HEK293 (cell line): ENCODE measurements at regions not wholly inside any gene's neighbourhood (a gene's known extent, or its start where the extent isn't known, plus 50 kb on each side); places are given as distances from the start of the nearest gene placed in this dataset.

Experiments used
- CTCF ChIP-seq: fragments of 450-650 bp; formaldehyde crosslinking; IDR thresholded peaks from 2 replicates; pipeline ENCODE4 v1.5.1; 2016; ENCODE audit warnings: missing biosample characterization, missing genetic modification characterization
- ELK4 ChIP-seq: IDR thresholded peaks from 2 replicates; pipeline ENCODE4 v1.6.1; 2011; ENCODE audit warnings: mild to moderate bottlenecking, low read depth, low read length, borderline replicate concordance
- HOXD13 ChIP-seq: sonication (generic); formaldehyde crosslinking; IDR thresholded peaks from 2 replicates; pipeline ENCODE4 v1.8.0; 2022; ENCODE audit warnings: missing genetic modification reagents, borderline replicate concordance
- MZF1 ChIP-seq: fragments of 450-650 bp; formaldehyde crosslinking; IDR thresholded peaks from 2 replicates; pipeline ENCODE4 v1.5.1; 2017; ENCODE audit warnings: missing biosample characterization, missing genetic modification characterization, borderline replicate concordance
- PRDM1 ChIP-seq: fragments of 450-650 bp; formaldehyde crosslinking; IDR thresholded peaks from 2 replicates; pipeline ENCODE4; 2016; ENCODE audit warnings: missing biosample characterization, missing genetic modification characterization
- SP2 ChIP-seq: fragments of 450-650 bp; formaldehyde crosslinking; IDR thresholded peaks from 2 replicates; pipeline ENCODE4 v1.5.1; 2016; ENCODE audit warnings: missing biosample characterization, missing genetic modification characterization
- ZNF324 ChIP-seq: fragments of 450-650 bp; formaldehyde crosslinking; IDR thresholded peaks from 2 replicates; pipeline ENCODE4 v1.5.1; 2016; ENCODE audit warnings: missing biosample characterization, missing genetic modification characterization
- ZNF416 ChIP-seq: fragments of 450-650 bp; formaldehyde crosslinking; IDR thresholded peaks from 2 replicates; pipeline ENCODE4 v1.5.1; 2016; ENCODE audit warnings: missing biosample characterization, missing genetic modification characterization
- ZNF561 ChIP-seq: fragments of 450-650 bp; IDR thresholded peaks from 2 replicates; pipeline ENCODE4 v1.5.1; 2018; ENCODE audit warnings: missing biosample characterization, missing genetic modification characterization, borderline replicate concordance
- ZNF658 ChIP-seq: fragments of 450-650 bp; formaldehyde crosslinking; IDR thresholded peaks from 2 replicates; pipeline ENCODE4; 2016; ENCODE audit warnings: missing biosample characterization, missing genetic modification characterization
- ZNF677 ChIP-seq: fragments of 450-650 bp; IDR thresholded peaks from 2 replicates; pipeline ENCODE4 v1.5.0; 2018; ENCODE audit warnings: missing biosample characterization, mild to moderate bottlenecking, missing genetic modification characterization, moderate library complexity
- ZNF704 ChIP-seq: fragments of 450-650 bp; formaldehyde crosslinking; IDR thresholded peaks from 2 replicates; pipeline ENCODE4 v1.5.1; 2016; ENCODE audit warnings: missing biosample characterization, missing genetic modification characterization
- TF ChIP-seq, protein P1 (sequence below): fragments of 450-650 bp; formaldehyde crosslinking; IDR thresholded peaks from 2 replicates; pipeline ENCODE4 v1.5.1; 2016; ENCODE audit warnings: missing biosample characterization, missing genetic modification characterization, low read depth

DNA sequence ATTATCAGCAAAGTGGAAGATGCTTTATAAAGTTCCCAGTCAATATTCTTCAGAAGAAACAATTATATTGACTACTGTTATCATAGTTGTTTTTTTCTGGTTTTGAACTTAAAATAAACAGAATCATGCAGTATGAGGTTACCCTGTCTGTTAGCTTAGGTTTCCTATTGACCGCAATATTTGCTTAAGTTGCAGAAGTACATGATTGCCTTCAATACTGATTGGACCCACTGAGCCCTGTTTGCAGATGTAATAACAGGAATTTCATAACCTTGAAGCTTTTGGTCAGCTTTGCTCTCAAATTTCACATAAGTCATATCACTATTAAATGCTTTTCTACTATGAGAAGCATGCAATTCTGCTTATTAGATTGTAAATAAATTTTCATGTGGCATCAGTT is 229.1 kb upstream of the FSTL5 start:
- no peak for TF ChIP-seq HOXD13 (CRISPR knock-in tag)
- no peak for TF ChIP-seq ZNF324 (tag by site-specific recombination)
- TF ChIP-seq CTCF: no peak
- TF ChIP-seq ELK4: no peak
- TF ChIP-seq SP2 (tag by site-specific recombination): no peak
- TF ChIP-seq ZNF677 (tag by site-specific recombination): no peak
- TF ChIP-seq, protein P1, sequence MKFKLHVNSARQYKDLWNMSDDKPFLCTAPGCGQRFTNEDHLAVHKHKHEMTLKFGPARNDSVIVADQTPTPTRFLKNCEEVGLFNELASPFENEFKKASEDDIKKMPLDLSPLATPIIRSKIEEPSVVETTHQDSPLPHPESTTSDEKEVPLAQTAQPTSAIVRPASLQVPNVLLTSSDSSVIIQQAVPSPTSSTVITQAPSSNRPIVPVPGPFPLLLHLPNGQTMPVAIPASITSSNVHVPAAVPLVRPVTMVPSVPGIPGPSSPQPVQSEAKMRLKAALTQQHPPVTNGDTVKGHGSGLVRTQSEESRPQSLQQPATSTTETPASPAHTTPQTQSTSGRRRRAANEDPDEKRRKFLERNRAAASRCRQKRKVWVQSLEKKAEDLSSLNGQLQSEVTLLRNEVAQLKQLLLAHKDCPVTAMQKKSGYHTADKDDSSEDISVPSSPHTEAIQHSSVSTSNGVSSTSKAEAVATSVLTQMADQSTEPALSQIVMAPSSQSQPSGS: no peak
- TF ChIP-seq ZNF658 (tag by site-specific recombination): no peak
- TF ChIP-seq PRDM1 (tag by site-specific recombination): no peak
- no peak for TF ChIP-seq ZNF704
- TF ChIP-seq ZNF561 (tag by site-specific recombination): no peak
- TF ChIP-seq MZF1 (tag by site-specific recombination): no peak
- TF ChIP-seq ZNF416 (tag by site-specific recombination): no peak
